ENCODE measurements at regions not wholly inside any gene's neighbourhood (a gene's known extent, or its start where the extent isn't known, plus 50 kb on each side); places are given as distances from the start of the nearest gene placed in this dataset.

DNA sequence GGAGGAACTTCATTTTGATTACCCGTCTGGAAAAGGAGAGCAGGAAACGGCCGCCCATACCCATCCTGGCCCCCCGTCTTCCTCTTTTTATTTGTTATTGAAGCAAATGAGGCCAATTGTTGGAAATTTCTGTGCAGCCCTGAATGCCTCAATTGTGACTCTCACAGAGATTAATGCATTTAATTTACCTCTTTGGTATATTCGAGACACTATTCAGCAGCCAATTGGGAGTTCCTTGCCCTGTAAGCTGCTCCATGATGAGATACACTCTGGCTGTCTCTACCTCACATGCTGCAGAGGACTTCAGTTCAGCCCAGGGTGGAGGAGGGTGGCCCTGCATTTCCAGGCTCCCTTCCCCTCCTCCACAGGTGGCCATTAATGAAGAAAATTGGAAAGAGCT, 60.6 kb upstream of the NTM start:
- H3K27ac Mint-ChIP-seq = no peak overlapping the region
- TF ChIP-seq, protein P1, sequence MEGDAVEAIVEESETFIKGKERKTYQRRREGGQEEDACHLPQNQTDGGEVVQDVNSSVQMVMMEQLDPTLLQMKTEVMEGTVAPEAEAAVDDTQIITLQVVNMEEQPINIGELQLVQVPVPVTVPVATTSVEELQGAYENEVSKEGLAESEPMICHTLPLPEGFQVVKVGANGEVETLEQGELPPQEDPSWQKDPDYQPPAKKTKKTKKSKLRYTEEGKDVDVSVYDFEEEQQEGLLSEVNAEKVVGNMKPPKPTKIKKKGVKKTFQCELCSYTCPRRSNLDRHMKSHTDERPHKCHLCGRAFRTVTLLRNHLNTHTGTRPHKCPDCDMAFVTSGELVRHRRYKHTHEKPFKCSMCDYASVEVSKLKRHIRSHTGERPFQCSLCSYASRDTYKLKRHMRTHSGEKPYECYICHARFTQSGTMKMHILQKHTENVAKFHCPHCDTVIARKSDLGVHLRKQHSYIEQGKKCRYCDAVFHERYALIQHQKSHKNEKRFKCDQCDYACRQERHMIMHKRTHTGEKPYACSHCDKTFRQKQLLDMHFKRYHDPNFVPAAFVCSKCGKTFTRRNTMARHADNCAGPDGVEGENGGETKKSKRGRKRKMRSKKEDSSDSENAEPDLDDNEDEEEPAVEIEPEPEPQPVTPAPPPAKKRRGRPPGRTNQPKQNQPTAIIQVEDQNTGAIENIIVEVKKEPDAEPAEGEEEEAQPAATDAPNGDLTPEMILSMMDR (IDR thresholded peaks at IDR 0.05) = no peak
- peaks cover 7% of the 10 kb centered on the region for H3K27me3 Mint-ChIP-seq (ENCODE audit: insufficient read depth)

DNA sequence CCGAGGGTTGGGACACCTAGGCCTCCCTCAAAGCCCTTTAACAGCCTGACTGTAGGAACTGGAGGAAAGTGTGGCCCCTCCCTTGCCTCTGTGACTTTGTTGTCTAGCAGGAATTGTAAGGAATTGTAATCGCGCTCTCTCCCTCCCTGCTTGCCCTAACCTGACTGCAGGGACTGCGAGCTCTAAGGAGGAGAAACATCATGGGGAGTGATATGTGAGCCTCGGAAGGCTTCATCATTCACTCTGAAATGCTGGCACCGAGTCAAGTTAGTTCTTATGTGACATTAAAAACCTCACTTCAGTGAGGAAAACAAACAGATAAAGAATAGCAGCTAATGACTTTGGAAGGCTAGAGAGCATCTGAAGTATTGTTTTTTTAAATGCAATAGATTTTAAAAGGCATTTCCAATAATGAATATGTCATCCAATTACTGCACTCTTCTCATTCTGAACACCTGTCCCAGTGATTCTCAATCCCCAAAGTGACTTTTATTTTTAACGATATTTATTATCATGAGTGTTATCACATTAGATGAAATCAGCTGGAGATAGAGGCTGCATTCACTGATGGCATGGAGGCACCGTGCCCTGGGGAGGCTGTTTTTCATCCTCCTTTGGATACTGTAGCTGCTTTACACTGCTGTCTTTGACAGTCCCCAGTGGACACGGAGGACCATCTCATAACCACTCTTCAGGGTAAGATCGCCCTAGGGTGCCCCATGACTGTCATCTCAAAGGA, 58.5 kb upstream of the NTM start:
- Mint-ChIP-seq H3K27me3 (ENCODE audit: insufficient read depth) (peaks cover 9% of the 10 kb centered on the region), H3K4me1 (ENCODE audit: low read depth) (no peaks in the 10 kb centered on the region), H3K4me3 (no peak overlapping the region), H3K9me3 (no peaks in the 10 kb centered on the region; the same call in 1 of the 2 replicates), H3K27ac (no peak overlapping the region), H3K36me3 (ENCODE audit: low read depth) (no peaks in the 10 kb centered on the region)
- DNase-seq = no peak
- TF ChIP-seq, protein P1 (IDR thresholded peaks at IDR 0.05) = no peak

More for the DNA sequence above, 60.6 kb upstream of the NTM start:
- Mint-ChIP-seq H3K4me3 (no peak overlapping the region), H3K9me3 (no peaks in the 10 kb centered on the region; the same call in 1 of the 2 replicates), H3K4me1 (ENCODE audit: low read depth) (no peaks in the 10 kb centered on the region), H3K36me3 (ENCODE audit: low read depth) (no peaks in the 10 kb centered on the region)
- DNase-seq = no peak
